ENCODE measurements at regions not wholly inside any gene's neighbourhood (a gene's known extent, or its start where the extent isn't known, plus 50 kb on each side); places are given as distances from the start of the nearest gene placed in this dataset.

GRCh38 chr11:116499396-116500003 is 273.3 kb downstream of the BUD13 start:
- Histone ChIP-seq H2BK12ac (ENCODE audit: low read length) (no peak overlapping the region), H3K4me2 (ENCODE audit: insufficient read depth, low read length, poor library complexity, severe bottlenecking) (no peak overlapping the region), H3K27ac (replicated peaks; ENCODE audit: low read length) (no peak overlapping the region), H3K9ac (ENCODE audit: low read depth, low read length, poor library complexity) (no peak overlapping the region), H3K4me1 (ENCODE audit: control insufficient read depth in 2 of 2, insufficient read depth in 1 of 2, low read depth in 1 of 2, low read length in 2 of 2) (peaks cover 0 to 4% of the 10 kb centered on the region in 2 donors), H2BK15ac (ENCODE audit: low read length) (no peak overlapping the region), H3K4me3 (ENCODE audit: low read length in 2 of 2) (no peak overlapping the region), H4K91ac (ENCODE audit: low read depth, low read length, poor library complexity) (no peak overlapping the region), H3K36me3 (replicated peaks in 1 of 2; ENCODE audit: control insufficient read depth in 2 of 2, insufficient read depth in 2 of 2, low read length in 2 of 2) (no peaks in the 10 kb centered on the region), H4K8ac (ENCODE audit: low read depth, low read length) (no peak overlapping the region), H3K27me3 (ENCODE audit: control insufficient read depth in 3 of 3, insufficient read depth in 3 of 3, low read depth in 1 of 3, low read length in 3 of 3) (peaks cover 0 to 47% (median 6%) of the 10 kb centered on the region in 3 experiments), H3K79me1 (ENCODE audit: low read depth, low read length) (no peaks in the 10 kb centered on the region), H2AK5ac (ENCODE audit: low read depth, low read length) (no peak overlapping the region), H3K4ac (ENCODE audit: low read length) (no peak overlapping the region), H3K23ac (ENCODE audit: low read depth, low read length, poor library complexity) (no peak overlapping the region), H3K9me3 (replicated peaks in 1 of 2; ENCODE audit: control insufficient read depth in 2 of 2, insufficient read depth in 1 of 2, low read depth in 1 of 2, low read length in 2 of 2) (no peaks in the 10 kb centered on the region), H2BK120ac (ENCODE audit: low read depth, low read length) (no peak overlapping the region), H2AFZ (ENCODE audit: low read length) (no peak overlapping the region), H3K14ac (ENCODE audit: low read length) (no peak overlapping the region), H2BK5ac (ENCODE audit: low read length) (peak overlapping the region; percentile 27), H3K18ac (ENCODE audit: low read length) (no peak overlapping the region)
- peak; percentile 90 for DNase-seq (ENCODE audit: low spot score)
- WGBS, 2 donors (ENCODE audit: extremely low coverage in 2 of 2, insufficient read length in 2 of 2, insufficient replicate concordance in 1 of 2), result no CpG with 5 or more reads among the region's 17 CpGs

- H3K14ac ChIP-seq (ENCODE audit: low read length), result no peak overlapping the region
Measured at GRCh38 chr11:116498161-116498560, 274.6 kb downstream of the BUD13 start.

GRCh38 chr11:116492600-116492999 is 280.2 kb downstream of the BUD13 start:
- Histone ChIP-seq H2BK5ac (ENCODE audit: low read length) (no peak overlapping the region), H3K79me1 (ENCODE audit: low read depth, low read length) (no peaks in the 10 kb centered on the region), H3K27me3 (ENCODE audit: control insufficient read depth in 3 of 3, insufficient read depth in 3 of 3, low read depth in 1 of 3, low read length in 3 of 3) (no peaks in the 10 kb centered on the region), H3K14ac (ENCODE audit: low read length) (no peak overlapping the region), H3K4ac (ENCODE audit: low read length) (no peak overlapping the region), H3K4me3 (ENCODE audit: low read length in 2 of 2) (no peak overlapping the region), H2BK15ac (ENCODE audit: low read length) (no peak overlapping the region), H3K4me2 (ENCODE audit: insufficient read depth, low read length, poor library complexity, severe bottlenecking) (no peak overlapping the region), H3K23ac (ENCODE audit: low read depth, low read length, poor library complexity) (no peak overlapping the region), H3K36me3 (replicated peaks in 1 of 2; ENCODE audit: control insufficient read depth in 2 of 2, insufficient read depth in 2 of 2, low read length in 2 of 2) (no peaks in the 10 kb centered on the region), H3K9me3 (replicated peaks in 1 of 2; ENCODE audit: control insufficient read depth in 2 of 2, insufficient read depth in 1 of 2, low read depth in 1 of 2, low read length in 2 of 2) (no peaks in the 10 kb centered on the region), H4K91ac (ENCODE audit: low read depth, low read length, poor library complexity) (no peak overlapping the region), H2BK120ac (ENCODE audit: low read depth, low read length) (no peak overlapping the region), H3K4me1 (ENCODE audit: control insufficient read depth in 2 of 2, insufficient read depth in 1 of 2, low read depth in 1 of 2, low read length in 2 of 2) (peaks cover 0 to 2% of the 10 kb centered on the region in 2 donors), H3K18ac (ENCODE audit: low read length) (no peak overlapping the region), H2BK12ac (ENCODE audit: low read length) (no peak overlapping the region), H2AFZ (ENCODE audit: low read length) (no peak overlapping the region), H4K8ac (ENCODE audit: low read depth, low read length) (no peak overlapping the region), H3K27ac (replicated peaks; ENCODE audit: low read length) (no peak overlapping the region), H2AK5ac (ENCODE audit: low read depth, low read length) (no peak overlapping the region), H3K9ac (ENCODE audit: low read depth, low read length, poor library complexity) (no peak overlapping the region)
- DNase-seq (ENCODE audit: low spot score), result no peak
- WGBS, 2 donors (ENCODE audit: extremely low coverage in 2 of 2, insufficient read length in 2 of 2, insufficient replicate concordance in 1 of 2), result no CpG with 5 or more reads among the region's 3 CpGs

More at GRCh38 chr11:116498161-116498560, 274.6 kb downstream of the BUD13 start:
- no peak for DNase-seq (ENCODE audit: low spot score)
- no peak overlapping the region for H3K23ac ChIP-seq (ENCODE audit: low read depth, low read length, poor library complexity)
- H2BK15ac ChIP-seq (ENCODE audit: low read length), result no peak overlapping the region
- H3K18ac ChIP-seq (ENCODE audit: low read length), result no peak overlapping the region
- H4K8ac ChIP-seq (ENCODE audit: low read depth, low read length), result no peak overlapping the region
- H2BK5ac ChIP-seq (ENCODE audit: low read length), result no peak overlapping the region
- H2BK12ac ChIP-seq (ENCODE audit: low read length), result no peak overlapping the region
- WGBS, 2 donors (ENCODE audit: extremely low coverage in 2 of 2, insufficient read length in 2 of 2, insufficient replicate concordance in 1 of 2), result no CpG with 5 or more reads among the region's 6 CpGs
- no peak overlapping the region for H3K4me2 ChIP-seq (ENCODE audit: insufficient read depth, low read length, poor library complexity, severe bottlenecking)
- H2AK5ac ChIP-seq (ENCODE audit: low read depth, low read length), result no peak overlapping the region
- no peak overlapping the region for H2AFZ ChIP-seq (ENCODE audit: low read length)
- H3K4me3 ChIP-seq (ENCODE audit: low read length in 2 of 2), result no peak overlapping the region
- H3K27ac ChIP-seq (replicated peaks; ENCODE audit: low read length), result no peak overlapping the region
- no peak overlapping the region for H3K9ac ChIP-seq (ENCODE audit: low read depth, low read length, poor library complexity)
- H3K4me1 ChIP-seq (ENCODE audit: control insufficient read depth in 2 of 2, insufficient read depth in 1 of 2, low read depth in 1 of 2, low read length in 2 of 2), result peaks cover 0 to 4% of the 10 kb centered on the region in 2 donors
- peaks cover 0 to 35% (median 6%) of the 10 kb centered on the region in 3 experiments for H3K27me3 ChIP-seq (ENCODE audit: control insufficient read depth in 3 of 3, insufficient read depth in 3 of 3, low read depth in 1 of 3, low read length in 3 of 3)
- H2BK120ac ChIP-seq (ENCODE audit: low read depth, low read length), result no peak overlapping the region
- no peaks in the 10 kb centered on the region for H3K79me1 ChIP-seq (ENCODE audit: low read depth, low read length)
- H4K91ac ChIP-seq (ENCODE audit: low read depth, low read length, poor library complexity), result no peak overlapping the region
- no peaks in the 10 kb centered on the region for H3K9me3 ChIP-seq (replicated peaks in 1 of 2; ENCODE audit: control insufficient read depth in 2 of 2, insufficient read depth in 1 of 2, low read depth in 1 of 2, low read length in 2 of 2)
- no peaks in the 10 kb centered on the region for H3K36me3 ChIP-seq (replicated peaks in 1 of 2; ENCODE audit: control insufficient read depth in 2 of 2, insufficient read depth in 2 of 2, low read length in 2 of 2)
- no peak overlapping the region for H3K4ac ChIP-seq (ENCODE audit: low read length)

- Histone ChIP-seq H3K4ac (ENCODE audit: low read length) (no peak overlapping the region), H3K4me2 (ENCODE audit: insufficient read depth, low read length, poor library complexity, severe bottlenecking) (no peak overlapping the region), H3K14ac (ENCODE audit: low read length) (no peak overlapping the region), H3K9me3 (replicated peaks in 1 of 2; ENCODE audit: control insufficient read depth in 2 of 2, insufficient read depth in 1 of 2, low read depth in 1 of 2, low read length in 2 of 2) (no peaks in the 10 kb centered on the region), H2AFZ (ENCODE audit: low read length) (no peak overlapping the region), H3K27me3 (ENCODE audit: control insufficient read depth in 3 of 3, insufficient read depth in 3 of 3, low read depth in 1 of 3, low read length in 3 of 3) (peaks cover 0 to 3% (median 0%) of the 10 kb centered on the region in 3 experiments), H3K9ac (ENCODE audit: low read depth, low read length, poor library complexity) (no peak overlapping the region), H2BK120ac (ENCODE audit: low read depth, low read length) (no peak overlapping the region), H2BK5ac (ENCODE audit: low read length) (no peak overlapping the region), H3K23ac (ENCODE audit: low read depth, low read length, poor library complexity) (peak overlapping the region; percentile 14), H2AK5ac (ENCODE audit: low read depth, low read length) (no peak overlapping the region), H3K4me3 (ENCODE audit: low read length in 2 of 2) (no peak overlapping the region), H2BK12ac (ENCODE audit: low read length) (no peak overlapping the region), H3K18ac (ENCODE audit: low read length) (no peak overlapping the region), H3K79me1 (ENCODE audit: low read depth, low read length) (no peaks in the 10 kb centered on the region), H4K8ac (ENCODE audit: low read depth, low read length) (no peak overlapping the region), H3K4me1 (ENCODE audit: control insufficient read depth in 2 of 2, insufficient read depth in 1 of 2, low read depth in 1 of 2, low read length in 2 of 2) (peaks cover 0 to 2% of the 10 kb centered on the region in 2 donors), H3K36me3 (replicated peaks in 1 of 2; ENCODE audit: control insufficient read depth in 2 of 2, insufficient read depth in 2 of 2, low read length in 2 of 2) (no peaks in the 10 kb centered on the region), H2BK15ac (ENCODE audit: low read length) (no peak overlapping the region), H3K27ac (replicated peaks; ENCODE audit: low read length) (no peak overlapping the region), H4K91ac (ENCODE audit: low read depth, low read length, poor library complexity) (no peak overlapping the region)
- WGBS, 2 donors (ENCODE audit: extremely low coverage in 2 of 2, insufficient read length in 2 of 2, insufficient replicate concordance in 1 of 2), result no CpG with 5 or more reads among the region's 11 CpGs
- no peak for DNase-seq (ENCODE audit: low spot score)
Measured at GRCh38 chr11:116488836-116489389, 283.9 kb downstream of the BUD13 start.

Data from neuronal stem cell (in vitro differentiated cells).